ENCODE measurements at regions not wholly inside any gene's neighbourhood (a gene's known extent, or its start where the extent isn't known, plus 50 kb on each side); places are given as distances from the start of the nearest gene placed in this dataset.

DNA sequence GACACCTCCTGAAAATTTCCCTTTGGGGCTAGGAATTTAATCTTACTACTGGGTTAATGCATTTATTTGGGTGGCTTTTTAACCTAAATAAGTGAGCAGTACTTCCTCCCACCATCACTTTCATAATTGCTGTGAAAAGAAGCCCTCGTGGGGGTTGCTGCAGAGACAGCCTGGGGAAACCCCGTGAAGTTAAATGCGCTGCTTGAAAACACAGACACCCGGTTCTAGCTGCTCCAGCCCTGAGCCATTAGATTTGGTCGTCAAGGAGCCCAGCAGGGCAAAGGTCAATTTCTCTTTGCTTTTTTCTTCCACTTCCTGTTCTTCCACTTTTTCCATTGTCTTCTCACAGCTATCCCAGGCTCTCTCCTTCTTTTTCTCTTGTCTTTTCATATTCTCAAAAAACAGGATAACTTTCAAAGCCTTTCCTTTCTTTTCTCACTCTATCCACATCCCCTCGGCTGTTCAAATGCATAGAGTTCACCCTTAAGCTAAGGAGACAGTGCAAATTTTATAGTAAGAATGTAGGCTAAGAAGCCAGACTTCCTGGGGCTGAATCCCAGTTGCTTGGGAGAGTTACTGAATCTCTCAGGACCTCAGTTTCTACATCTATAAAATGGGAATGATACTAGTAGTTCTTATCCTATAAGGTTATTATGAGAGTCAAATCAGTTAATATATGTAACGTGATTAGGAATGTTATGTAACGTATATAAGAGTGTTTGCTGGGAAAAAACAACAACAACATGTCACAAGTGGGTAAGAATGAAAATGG is 91.5 kb upstream of the ZNF827 start:
- no peaks in the 10 kb centered on the region for H3K4me1 ChIP-seq (ENCODE audit: insufficient read depth, insufficient read length)
- H3K9ac ChIP-seq (ENCODE audit: insufficient read length, low read depth) = no peak overlapping the region
- DNase-seq (ENCODE audit: low read depth, low spot score) = no peak

DNA sequence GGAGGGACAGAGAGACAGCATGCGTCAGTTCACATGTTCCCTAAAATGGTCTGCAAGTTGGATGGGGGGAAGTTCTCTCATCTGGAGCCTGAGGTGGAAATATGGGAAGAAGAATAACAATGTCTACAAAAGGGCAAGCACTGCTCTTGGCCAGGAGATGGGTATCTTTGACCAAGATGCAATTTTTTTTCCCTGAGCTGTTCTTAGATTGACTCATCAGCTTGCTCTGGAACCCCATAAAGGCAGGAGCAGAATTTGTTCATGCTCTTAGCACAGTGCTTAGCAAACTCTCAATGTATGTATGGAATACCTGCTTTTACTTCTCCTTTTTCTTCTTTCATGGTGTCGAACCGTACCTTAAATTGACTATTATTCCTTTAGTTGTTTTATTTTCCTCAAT is 90.5 kb upstream of the ZNF827 start:
- Histone ChIP-seq H3K4me3 (ENCODE audit: insufficient read length, low read depth) (no peak overlapping the region), H3K4me1 (ENCODE audit: insufficient read depth, insufficient read length) (no peaks in the 10 kb centered on the region), H3K27me3 (ENCODE audit: insufficient read depth, insufficient read length) (no peaks in the 10 kb centered on the region), H3K9me3 (ENCODE audit: insufficient read depth, low read length) (no peaks in the 10 kb centered on the region), H3K9ac (ENCODE audit: insufficient read length, low read depth) (no peak overlapping the region), H3K36me3 (ENCODE audit: insufficient read depth, insufficient read length, low read length) (no peaks in the 10 kb centered on the region)
- DNase-seq (ENCODE audit: low read depth, low spot score) = no peak
- no peak for TF ChIP-seq SUZ12 (IDR thresholded peaks at IDR 0.05; ENCODE audit: extremely low read depth, insufficient read depth, insufficient read length)
- TF ChIP-seq ZNF274 (IDR thresholded peaks at IDR 0.05; ENCODE audit: low read depth, low read length) = no peak
- no peak for TF ChIP-seq YY1 (IDR thresholded peaks at IDR 0.05; ENCODE audit: insufficient read depth, insufficient read length)

More for the DNA sequence above, 91.5 kb upstream of the ZNF827 start:
- TF ChIP-seq SUZ12 (IDR thresholded peaks at IDR 0.05; ENCODE audit: extremely low read depth, insufficient read depth, insufficient read length) (no peak), ZNF274 (IDR thresholded peaks at IDR 0.05; ENCODE audit: low read depth, low read length) (no peak)
- Histone ChIP-seq H3K4me3 (ENCODE audit: insufficient read length, low read depth) (no peak overlapping the region), H3K9me3 (ENCODE audit: insufficient read depth, low read length) (no peaks in the 10 kb centered on the region), H3K27me3 (ENCODE audit: insufficient read depth, insufficient read length) (no peaks in the 10 kb centered on the region), H3K36me3 (ENCODE audit: insufficient read depth, insufficient read length, low read length) (no peaks in the 10 kb centered on the region)

DNA sequence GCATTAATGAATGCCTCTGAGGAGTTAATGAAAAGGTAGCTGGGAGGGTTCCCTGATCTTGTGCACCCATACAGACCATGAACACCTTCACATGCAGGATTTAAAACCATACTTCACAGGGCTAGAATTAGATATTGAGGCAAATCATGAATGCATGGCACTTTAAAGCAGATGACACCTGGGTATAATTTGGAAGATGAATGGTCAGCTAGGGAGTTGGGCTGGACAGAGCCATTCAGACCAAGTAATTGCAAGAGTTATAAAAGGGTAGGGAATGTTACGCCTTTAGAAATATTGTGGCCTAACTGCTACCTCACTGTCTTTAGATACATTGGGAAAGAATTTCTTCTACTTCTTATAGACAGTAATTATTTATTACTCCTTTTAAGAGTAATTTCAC is 89.1 kb upstream of the ZNF827 start:
- TF ChIP-seq YY1 (IDR thresholded peaks at IDR 0.05; ENCODE audit: insufficient read depth, insufficient read length) = no peak
- H3K4me1 ChIP-seq (ENCODE audit: insufficient read depth, insufficient read length) = no peaks in the 10 kb centered on the region
- H3K4me3 ChIP-seq (ENCODE audit: insufficient read length, low read depth) = no peak overlapping the region

DNA sequence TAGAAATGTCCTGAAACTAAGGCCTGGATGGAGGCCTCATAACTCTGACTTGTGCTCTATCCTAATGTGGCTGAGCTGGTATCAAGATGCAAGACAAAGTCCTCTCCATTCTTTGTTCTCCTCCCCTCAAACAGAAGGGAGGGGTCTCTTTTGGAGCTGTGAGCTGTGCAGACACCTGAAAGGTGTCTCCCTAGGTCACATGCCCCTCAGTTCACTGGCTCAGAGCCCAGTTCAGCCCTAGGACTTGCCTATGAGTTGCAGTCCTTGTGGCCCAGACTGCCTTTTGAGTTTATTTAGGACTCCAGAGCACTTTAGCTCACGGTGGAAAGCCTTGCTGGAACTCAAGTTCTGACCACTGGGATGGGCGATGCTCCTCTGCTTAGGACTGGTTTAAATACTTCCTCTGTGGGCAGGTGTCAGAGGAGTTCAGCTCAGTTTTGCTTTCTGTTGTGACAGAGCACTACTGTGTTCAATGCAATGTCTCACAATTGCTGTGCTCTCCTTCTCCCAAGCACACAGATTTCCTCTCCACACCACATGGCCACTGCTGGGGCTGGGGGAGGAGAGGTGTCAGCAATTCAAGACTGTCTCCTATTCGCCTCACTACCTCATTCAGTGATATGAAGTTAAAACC is 84.8 kb upstream of the ZNF827 start:
- no peak for DNase-seq (ENCODE audit: low read depth, low spot score)
- Histone ChIP-seq H3K36me3 (ENCODE audit: insufficient read depth, insufficient read length, low read length) (no peaks in the 10 kb centered on the region), H3K9ac (ENCODE audit: insufficient read length, low read depth) (no peak overlapping the region), H3K4me3 (ENCODE audit: insufficient read length, low read depth) (no peak overlapping the region), H3K27me3 (ENCODE audit: insufficient read depth, insufficient read length) (no peaks in the 10 kb centered on the region), H3K4me1 (ENCODE audit: insufficient read depth, insufficient read length) (no peaks in the 10 kb centered on the region), H3K9me3 (ENCODE audit: insufficient read depth, low read length) (no peaks in the 10 kb centered on the region)
- TF ChIP-seq YY1 (IDR thresholded peaks at IDR 0.05; ENCODE audit: insufficient read depth, insufficient read length) (no peak), SUZ12 (IDR thresholded peaks at IDR 0.05; ENCODE audit: extremely low read depth, insufficient read depth, insufficient read length) (no peak), ZNF274 (IDR thresholded peaks at IDR 0.05; ENCODE audit: low read depth, low read length) (no peak)

More for the DNA sequence above, 89.1 kb upstream of the ZNF827 start:
- no peak for DNase-seq (ENCODE audit: low read depth, low spot score)
- Histone ChIP-seq H3K9ac (ENCODE audit: insufficient read length, low read depth) (no peak overlapping the region), H3K36me3 (ENCODE audit: insufficient read depth, insufficient read length, low read length) (no peaks in the 10 kb centered on the region), H3K27me3 (ENCODE audit: insufficient read depth, insufficient read length) (no peaks in the 10 kb centered on the region), H3K9me3 (ENCODE audit: insufficient read depth, low read length) (no peaks in the 10 kb centered on the region)

DNA sequence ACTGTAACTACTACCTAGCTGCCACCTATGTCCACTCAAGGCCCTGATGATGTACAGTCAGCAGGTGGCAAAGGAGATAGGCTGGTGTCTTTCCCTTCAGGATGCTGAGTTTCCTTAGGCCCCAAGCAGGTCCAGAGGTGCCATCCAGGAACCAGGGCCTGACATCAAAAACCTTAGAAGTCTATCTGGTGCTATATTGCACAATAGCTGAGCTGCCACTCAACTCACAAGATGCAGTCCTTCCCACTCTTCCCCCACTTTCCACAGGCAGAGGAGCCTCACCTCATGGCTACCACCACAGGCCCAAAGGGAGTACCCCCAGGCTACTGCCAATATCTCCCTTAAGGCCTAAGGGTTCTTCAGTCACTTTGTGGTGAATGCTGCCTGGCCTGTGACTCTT is 83.9 kb upstream of the ZNF827 start:
- H3K9me3 ChIP-seq (ENCODE audit: insufficient read depth, low read length) = no peaks in the 10 kb centered on the region
- no peak overlapping the region for H3K4me3 ChIP-seq (ENCODE audit: insufficient read length, low read depth)
- DNase-seq (ENCODE audit: low read depth, low spot score) = no peak
- H3K9ac ChIP-seq (ENCODE audit: insufficient read length, low read depth) = no peak overlapping the region
- H3K27me3 ChIP-seq (ENCODE audit: insufficient read depth, insufficient read length) = no peaks in the 10 kb centered on the region
- H3K36me3 ChIP-seq (ENCODE audit: insufficient read depth, insufficient read length, low read length) = no peaks in the 10 kb centered on the region
- no peak for TF ChIP-seq ZNF274 (IDR thresholded peaks at IDR 0.05; ENCODE audit: low read depth, low read length)
- TF ChIP-seq SUZ12 (IDR thresholded peaks at IDR 0.05; ENCODE audit: extremely low read depth, insufficient read depth, insufficient read length) = no peak
- no peak for TF ChIP-seq YY1 (IDR thresholded peaks at IDR 0.05; ENCODE audit: insufficient read depth, insufficient read length)
- no peaks in the 10 kb centered on the region for H3K4me1 ChIP-seq (ENCODE audit: insufficient read depth, insufficient read length)

DNA sequence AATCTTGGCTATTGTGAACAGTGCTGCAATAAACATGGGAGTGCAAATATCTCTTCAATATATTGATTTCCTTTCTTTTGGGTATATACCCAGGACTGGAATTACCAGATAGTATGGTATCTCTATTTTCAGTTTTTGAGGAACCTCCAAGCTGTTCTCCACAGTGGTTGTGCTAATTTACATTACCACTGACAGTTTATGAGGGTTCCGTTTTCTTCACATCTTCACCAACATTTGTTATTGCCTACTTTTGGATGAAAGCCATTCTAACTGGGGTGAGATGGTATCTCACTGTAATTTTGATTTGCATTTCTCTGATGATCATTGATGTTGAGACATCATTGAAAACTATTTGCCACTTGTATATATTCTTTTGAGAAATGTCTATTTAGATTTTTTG is 79.6 kb upstream of the ZNF827 start:
- H3K9ac ChIP-seq (ENCODE audit: insufficient read length, low read depth) = no peak overlapping the region
- no peaks in the 10 kb centered on the region for H3K4me1 ChIP-seq (ENCODE audit: insufficient read depth, insufficient read length)
- no peaks in the 10 kb centered on the region for H3K9me3 ChIP-seq (ENCODE audit: insufficient read depth, low read length)
- no peaks in the 10 kb centered on the region for H3K36me3 ChIP-seq (ENCODE audit: insufficient read depth, insufficient read length, low read length)
- DNase-seq (ENCODE audit: low read depth, low spot score) = no peak
- no peaks in the 10 kb centered on the region for H3K27me3 ChIP-seq (ENCODE audit: insufficient read depth, insufficient read length)
- H3K4me3 ChIP-seq (ENCODE audit: insufficient read length, low read depth) = no peak overlapping the region
- TF ChIP-seq SUZ12 (IDR thresholded peaks at IDR 0.05; ENCODE audit: extremely low read depth, insufficient read depth, insufficient read length) (no peak), ZNF274 (IDR thresholded peaks at IDR 0.05; ENCODE audit: low read depth, low read length) (no peak), YY1 (IDR thresholded peaks at IDR 0.05; ENCODE audit: insufficient read depth, insufficient read length) (no peak)

DNA sequence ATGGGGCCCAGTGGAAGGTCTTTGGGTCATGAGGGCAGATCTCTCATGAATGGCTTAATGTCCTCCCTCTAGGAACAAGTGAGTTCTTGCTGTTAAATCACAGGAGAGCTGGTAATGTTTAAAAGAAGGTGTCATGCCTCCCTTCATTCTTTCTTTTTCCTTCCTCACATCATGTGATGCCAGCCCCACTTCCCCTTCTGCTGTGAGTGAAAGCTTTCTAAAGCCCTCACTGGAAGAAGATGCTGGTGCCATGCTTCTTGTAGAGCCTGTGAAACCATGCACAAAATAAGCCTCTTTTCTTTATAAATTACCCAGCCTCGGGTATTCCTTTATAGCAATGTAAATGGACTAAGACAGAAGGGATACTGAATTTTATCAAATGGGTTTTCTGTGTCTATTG is 66.1 kb upstream of the ZNF827 start:
- no peak overlapping the region for H3K9ac ChIP-seq (ENCODE audit: insufficient read length, low read depth)
- H3K4me1 ChIP-seq (ENCODE audit: insufficient read depth, insufficient read length) = no peaks in the 10 kb centered on the region
- H3K27me3 ChIP-seq (ENCODE audit: insufficient read depth, insufficient read length) = no peaks in the 10 kb centered on the region
- H3K9me3 ChIP-seq (ENCODE audit: insufficient read depth, low read length) = no peaks in the 10 kb centered on the region
- DNase-seq (ENCODE audit: low read depth, low spot score) = no peak
- no peak for TF ChIP-seq ZNF274 (IDR thresholded peaks at IDR 0.05; ENCODE audit: low read depth, low read length)
- no peak for TF ChIP-seq YY1 (IDR thresholded peaks at IDR 0.05; ENCODE audit: insufficient read depth, insufficient read length)
- TF ChIP-seq SUZ12 (IDR thresholded peaks at IDR 0.05; ENCODE audit: extremely low read depth, insufficient read depth, insufficient read length) = no peak
- H3K4me3 ChIP-seq (ENCODE audit: insufficient read length, low read depth) = no peak overlapping the region
- no peaks in the 10 kb centered on the region for H3K36me3 ChIP-seq (ENCODE audit: insufficient read depth, insufficient read length, low read length)

Measured in NT2/D1 (cell line).